Osteocyte (in vitro differentiated cells): ENCODE measurements at regions not wholly inside any gene's neighbourhood (a gene's known extent, or its start where the extent isn't known, plus 50 kb on each side); places are given as distances from the start of the nearest gene placed in this dataset.

Experiments
- DNase-seq: peaks from one replicate; pipeline ENCODE4 v3.0.0; 2021; ENCODE audit warnings: mixed read lengths; ENCODE audit not compliant: unreplicated experiment; ENCODE audit errors: extremely low spot score
- H3K27ac Mint-ChIP-seq: one replicate; pipeline ENCODE4 v1.8.0; 2021; ENCODE audit warnings: mild to moderate bottlenecking, mixed read lengths; ENCODE audit not compliant: unreplicated experiment
- H3K27me3 Mint-ChIP-seq: one replicate; pipeline ENCODE4 v1.8.0; 2021; ENCODE audit warnings: mixed read lengths; ENCODE audit not compliant: unreplicated experiment
- H3K36me3 Mint-ChIP-seq: one replicate; pipeline ENCODE4 v1.8.0; 2021; ENCODE audit warnings: mixed read lengths; ENCODE audit not compliant: unreplicated experiment
- H3K4me1 Mint-ChIP-seq: one replicate; pipeline ENCODE4 v1.8.0; 2021; ENCODE audit warnings: mixed read lengths; ENCODE audit not compliant: unreplicated experiment
- H3K4me3 Mint-ChIP-seq: one replicate; pipeline ENCODE4 v1.8.0; 2021; ENCODE audit warnings: mild to moderate bottlenecking, moderate library complexity, mixed read lengths; ENCODE audit not compliant: unreplicated experiment
- H3K9me3 Mint-ChIP-seq: one replicate; pipeline ENCODE4 v1.8.0; 2021; ENCODE audit warnings: mixed read lengths; ENCODE audit not compliant: unreplicated experiment
- CTCF ChIP-seq: fragments of 200-600 bp; sonication (generic); IDR thresholded peaks from 2 replicates; pipeline ENCODE4 v1.5.0; 2021; ENCODE audit warnings: antibody characterized with exemption, mild to moderate bottlenecking, moderate library complexity

DNA sequence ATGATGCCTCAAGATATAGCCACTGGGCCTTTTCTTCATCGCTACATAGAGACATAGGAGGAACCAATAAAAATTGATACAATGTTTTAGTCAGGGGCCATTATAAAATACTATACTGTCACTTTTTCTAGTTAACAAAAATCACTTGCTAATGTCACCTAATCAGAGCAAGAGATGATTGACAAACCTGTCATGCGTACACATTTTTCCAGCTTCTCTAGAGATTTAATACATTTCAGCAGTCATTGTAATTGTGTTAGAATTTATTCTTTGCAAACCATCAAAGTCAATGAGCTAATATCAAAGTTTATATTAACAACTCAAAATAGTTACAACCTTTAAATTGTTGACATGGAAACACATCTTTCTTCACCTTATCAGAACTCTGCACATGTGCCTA, 513.6 kb upstream of the SEMA6A start:
- no peaks in the 10 kb centered on the region for H3K27me3 Mint-ChIP-seq
- no peak for DNase-seq
- no peaks in the 10 kb centered on the region for H3K36me3 Mint-ChIP-seq
- H3K9me3 Mint-ChIP-seq: no peaks in the 10 kb centered on the region
- no peaks in the 10 kb centered on the region for H3K4me1 Mint-ChIP-seq
- no peak overlapping the region for H3K27ac Mint-ChIP-seq
- no peak for TF ChIP-seq CTCF
- no peak overlapping the region for H3K4me3 Mint-ChIP-seq

- no peak for TF ChIP-seq CTCF
- no peak overlapping the region for H3K27ac Mint-ChIP-seq
- no peaks in the 10 kb centered on the region for H3K4me1 Mint-ChIP-seq
- no peaks in the 10 kb centered on the region for H3K27me3 Mint-ChIP-seq
- no peak overlapping the region for H3K4me3 Mint-ChIP-seq
- DNase-seq: no peak
- H3K9me3 Mint-ChIP-seq: no peaks in the 10 kb centered on the region
- no peaks in the 10 kb centered on the region for H3K36me3 Mint-ChIP-seq
Measured at GRCh38 chr5:117084067-117084466, 509.4 kb upstream of the SEMA6A start.

- Mint-ChIP-seq H3K4me3 (no peak overlapping the region), H3K9me3 (no peaks in the 10 kb centered on the region), H3K27me3 (no peaks in the 10 kb centered on the region), H3K36me3 (no peaks in the 10 kb centered on the region), H3K4me1 (no peaks in the 10 kb centered on the region), H3K27ac (no peak overlapping the region)
- no peak for DNase-seq
- TF ChIP-seq CTCF: no peak
Measured at GRCh38 chr5:117082977-117083376, 508.4 kb upstream of the SEMA6A start.

- no peaks in the 10 kb centered on the region for H3K9me3 Mint-ChIP-seq
- no peaks in the 10 kb centered on the region for H3K36me3 Mint-ChIP-seq
- peak; percentile 57 for TF ChIP-seq CTCF
- no peaks in the 10 kb centered on the region for H3K4me1 Mint-ChIP-seq
- no peak overlapping the region for H3K27ac Mint-ChIP-seq
- no peak overlapping the region for H3K4me3 Mint-ChIP-seq
- DNase-seq: no peak
- H3K27me3 Mint-ChIP-seq: no peaks in the 10 kb centered on the region
Measured at GRCh38 chr5:117077142-117077541, 502.5 kb upstream of the SEMA6A start.

- Mint-ChIP-seq H3K27me3 (no peaks in the 10 kb centered on the region), H3K4me3 (no peak overlapping the region), H3K36me3 (no peaks in the 10 kb centered on the region), H3K4me1 (no peaks in the 10 kb centered on the region), H3K9me3 (peaks cover 8% of the 10 kb centered on the region), H3K27ac (no peak overlapping the region)
- no peak for DNase-seq
- TF ChIP-seq CTCF: no peak
Measured at GRCh38 chr5:117072439-117072838, 497.8 kb upstream of the SEMA6A start.
